ENCODE measurements at regions not wholly inside any gene's neighbourhood (a gene's known extent, or its start where the extent isn't known, plus 50 kb on each side); places are given as distances from the start of the nearest gene placed in this dataset.

DNA sequence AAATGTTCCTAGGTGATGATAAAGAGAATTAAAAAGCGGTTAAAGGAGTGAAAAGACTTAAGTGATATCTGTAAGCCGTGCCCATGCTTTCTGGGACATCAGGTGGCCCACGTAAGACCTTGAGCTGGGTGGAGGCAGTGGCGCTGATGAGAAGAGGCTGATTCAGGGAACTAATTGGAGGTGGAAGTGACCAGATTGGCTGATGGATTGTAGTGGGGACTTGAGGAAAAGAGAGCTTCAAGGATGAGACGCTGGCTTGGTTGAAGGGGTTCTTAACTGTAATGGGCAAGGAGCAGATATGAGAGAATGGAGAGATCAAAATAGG, 69.1 kb upstream of the EP300 start:
- WGBS, 2 experiments (ENCODE audit: low coverage in 1 of 2, low lambda C conversion rate in 2 of 2, missing lambda C conversion rate in 2 of 2) = 93% methylated on average over 5 of the region's 5 CpGs
- no peak for TF ChIP-seq EZH2phosphoT487 (IDR thresholded peaks at IDR 0.05; ENCODE audit: insufficient read depth, low read depth)
- TF ChIP-seq EZH2 (IDR thresholded peaks at IDR 0.05; ENCODE audit: insufficient read depth, poor library complexity, severe bottlenecking) = no peak

GRCh38 chr22:41028841-41029240, 63.6 kb upstream of the EP300 start:
- peak overlapping the region; percentile 40 for H3K4me2 ChIP-seq (ENCODE audit: unreplicated experiment)
- in situ Hi-C loops (cut with MboI) = no loop called here

More for the DNA sequence above, 69.1 kb upstream of the EP300 start:
- Histone ChIP-seq H3K9me2 (ENCODE audit: insufficient read depth) (no peaks in the 10 kb centered on the region), H3K36me3 (ENCODE audit: low read depth) (no peaks in the 10 kb centered on the region), H3K27ac (no peak overlapping the region), H3K4me1 (ENCODE audit: insufficient read depth) (peaks cover 3% of the 10 kb centered on the region), H3K9me3 (ENCODE audit: low read depth) (no peaks in the 10 kb centered on the region), H3F3A (ENCODE audit: insufficient read depth) (peaks cover 11% of the 10 kb centered on the region), H3K27me3 (replicated peaks; ENCODE audit: insufficient read depth) (no peaks in the 10 kb centered on the region), H2AFZ (peak overlapping the region; percentile 86), H4K20me1 (ENCODE audit: insufficient read depth) (no peaks in the 10 kb centered on the region), H3K9ac (peak overlapping the region; percentile 89), H3K4me2 (ENCODE audit: unreplicated experiment) (no peak overlapping the region), H3K4me3 (no peak overlapping the region), H3K79me2 (ENCODE audit: insufficient read depth) (no peaks in the 10 kb centered on the region)
- in situ Hi-C loops (cut with MboI) = no loop called here
- DNase-seq = no peak

GRCh38 chr22:41030891-41031290, 61.5 kb upstream of the EP300 start:
- Histone ChIP-seq H3K79me2 (ENCODE audit: insufficient read depth) (no peaks in the 10 kb centered on the region), H3F3A (ENCODE audit: insufficient read depth) (peaks cover 16% of the 10 kb centered on the region), H3K4me1 (ENCODE audit: insufficient read depth) (peaks cover 13% of the 10 kb centered on the region), H3K4me2 (ENCODE audit: unreplicated experiment) (no peak overlapping the region), H2AFZ (no peak overlapping the region), H3K4me3 (no peak overlapping the region), H3K36me3 (ENCODE audit: low read depth) (no peaks in the 10 kb centered on the region), H4K20me1 (ENCODE audit: insufficient read depth) (no peaks in the 10 kb centered on the region), H3K9me3 (ENCODE audit: low read depth) (no peaks in the 10 kb centered on the region), H3K27ac (no peak overlapping the region), H3K9me2 (ENCODE audit: insufficient read depth) (no peaks in the 10 kb centered on the region), H3K27me3 (replicated peaks; ENCODE audit: insufficient read depth) (no peaks in the 10 kb centered on the region), H3K9ac (no peak overlapping the region)
- no peak for TF ChIP-seq EZH2phosphoT487 (IDR thresholded peaks at IDR 0.05; ENCODE audit: insufficient read depth, low read depth)
- 80 to 84% methylated on average over 4 of the region's 4 CpGs for WGBS, 2 experiments (ENCODE audit: low coverage in 1 of 2, low lambda C conversion rate in 2 of 2, missing lambda C conversion rate in 2 of 2)
- in situ Hi-C loops (cut with MboI) = no loop called here
- DNase-seq = peak; percentile 52

More at GRCh38 chr22:41028841-41029240, 63.6 kb upstream of the EP300 start:
- no peaks in the 10 kb centered on the region for H4K20me1 ChIP-seq (ENCODE audit: insufficient read depth)
- H3K9ac ChIP-seq = no peak overlapping the region
- H3K4me3 ChIP-seq = no peak overlapping the region
- no peak overlapping the region for H2AFZ ChIP-seq
- H3K9me3 ChIP-seq (ENCODE audit: low read depth) = no peaks in the 10 kb centered on the region
- H3K9me2 ChIP-seq (ENCODE audit: insufficient read depth) = no peaks in the 10 kb centered on the region
- 4 to 7% methylated on average over 3 of the region's 3 CpGs for WGBS, 2 experiments (ENCODE audit: low coverage in 1 of 2, low lambda C conversion rate in 2 of 2, missing lambda C conversion rate in 2 of 2)
- peak; percentile 97 for DNase-seq
- peak overlapping the region; percentile 66 for H3K27ac ChIP-seq
- no peaks in the 10 kb centered on the region for H3K36me3 ChIP-seq (ENCODE audit: low read depth)
- peaks cover 16% of the 10 kb centered on the region for H3F3A ChIP-seq (ENCODE audit: insufficient read depth)
- no peaks in the 10 kb centered on the region for H3K27me3 ChIP-seq (replicated peaks; ENCODE audit: insufficient read depth)
- TF ChIP-seq EZH2 (IDR thresholded peaks at IDR 0.05; ENCODE audit: insufficient read depth, poor library complexity, severe bottlenecking) = no peak
- TF ChIP-seq EZH2phosphoT487 (IDR thresholded peaks at IDR 0.05; ENCODE audit: insufficient read depth, low read depth) = no peak
- peaks cover 13% of the 10 kb centered on the region for H3K4me1 ChIP-seq (ENCODE audit: insufficient read depth)
- no peaks in the 10 kb centered on the region for H3K79me2 ChIP-seq (ENCODE audit: insufficient read depth)

- H3K4me3 ChIP-seq = no peak overlapping the region
- no peak for DNase-seq
- H3K36me3 ChIP-seq (ENCODE audit: low read depth) = no peaks in the 10 kb centered on the region
- H3K4me1 ChIP-seq (ENCODE audit: insufficient read depth) = no peaks in the 10 kb centered on the region
- WGBS, 2 experiments (ENCODE audit: low coverage in 1 of 2, low lambda C conversion rate in 2 of 2, missing lambda C conversion rate in 2 of 2) = 57 to 58% methylated on average over 4 of the region's 4 CpGs
- in situ Hi-C loops (cut with MboI) = no loop called here
- no peaks in the 10 kb centered on the region for H4K20me1 ChIP-seq (ENCODE audit: insufficient read depth)
- H3K9me2 ChIP-seq (ENCODE audit: insufficient read depth) = no peaks in the 10 kb centered on the region
- no peak overlapping the region for H3K9ac ChIP-seq
- no peak for TF ChIP-seq EZH2 (IDR thresholded peaks at IDR 0.05; ENCODE audit: insufficient read depth, poor library complexity, severe bottlenecking)
- no peak for TF ChIP-seq EZH2phosphoT487 (IDR thresholded peaks at IDR 0.05; ENCODE audit: insufficient read depth, low read depth)
- no peak overlapping the region for H2AFZ ChIP-seq
- H3F3A ChIP-seq (ENCODE audit: insufficient read depth) = no peaks in the 10 kb centered on the region
- no peaks in the 10 kb centered on the region for H3K27me3 ChIP-seq (replicated peaks; ENCODE audit: insufficient read depth)
- H3K9me3 ChIP-seq (ENCODE audit: low read depth) = no peaks in the 10 kb centered on the region
- no peaks in the 10 kb centered on the region for H3K79me2 ChIP-seq (ENCODE audit: insufficient read depth)
- H3K4me2 ChIP-seq (ENCODE audit: unreplicated experiment) = no peak overlapping the region
- no peak overlapping the region for H3K27ac ChIP-seq
These were observed 57.7 kb upstream of the EP300 start for GRCh38 chr22:41034706-41035105.

DNA sequence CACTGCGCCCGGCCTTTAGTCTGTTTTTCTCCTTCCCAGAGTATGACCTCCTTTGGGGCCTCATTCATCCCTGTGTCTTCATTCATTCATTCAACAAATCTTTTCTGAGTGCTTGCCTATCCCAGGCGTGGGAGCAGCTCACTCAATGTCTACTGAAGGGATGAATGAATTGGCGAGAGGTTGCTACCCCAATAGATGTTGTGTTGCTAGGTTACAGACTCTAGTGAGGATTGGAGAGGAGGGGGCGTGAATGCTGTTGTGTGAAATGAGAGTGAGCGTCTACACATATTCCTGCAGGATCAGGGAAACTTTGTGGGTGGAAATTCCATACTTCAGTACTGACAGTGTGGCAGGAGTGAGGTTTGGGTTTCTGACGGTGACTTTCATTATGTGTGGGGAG, 55.5 kb upstream of the EP300 start:
- H3F3A ChIP-seq (ENCODE audit: insufficient read depth) = no peaks in the 10 kb centered on the region
- no peak overlapping the region for H2AFZ ChIP-seq
- H3K27ac ChIP-seq = no peak overlapping the region
- H3K4me2 ChIP-seq (ENCODE audit: unreplicated experiment) = no peak overlapping the region
- no peaks in the 10 kb centered on the region for H3K9me2 ChIP-seq (ENCODE audit: insufficient read depth)
- no peak overlapping the region for H3K4me3 ChIP-seq
- whole genome bisulfite sequencing, 2 experiments (ENCODE audit: low coverage in 1 of 2, low lambda C conversion rate in 2 of 2, missing lambda C conversion rate in 2 of 2) = 65 to 72% methylated on average over 7 of the region's 7 CpGs
- no peak for DNase-seq
- H3K9me3 ChIP-seq (ENCODE audit: low read depth) = no peaks in the 10 kb centered on the region
- H3K9ac ChIP-seq = no peak overlapping the region
- no peak for TF ChIP-seq EZH2 (IDR thresholded peaks at IDR 0.05; ENCODE audit: insufficient read depth, poor library complexity, severe bottlenecking)
- no peak for TF ChIP-seq EZH2phosphoT487 (IDR thresholded peaks at IDR 0.05; ENCODE audit: insufficient read depth, low read depth)
- H3K36me3 ChIP-seq (ENCODE audit: low read depth) = no peaks in the 10 kb centered on the region
- H3K4me1 ChIP-seq (ENCODE audit: insufficient read depth) = no peaks in the 10 kb centered on the region
- no peaks in the 10 kb centered on the region for H3K79me2 ChIP-seq (ENCODE audit: insufficient read depth)
- in situ Hi-C loops (cut with MboI) = no loop called here
- H4K20me1 ChIP-seq (ENCODE audit: insufficient read depth) = no peaks in the 10 kb centered on the region
- no peaks in the 10 kb centered on the region; the same call in 1 of the 2 replicates for H3K27me3 ChIP-seq (replicated peaks; ENCODE audit: insufficient read depth)

Measured in GM23248 (cell line).